ENCODE measurements at regions not wholly inside any gene's neighbourhood (a gene's known extent, or its start where the extent isn't known, plus 50 kb on each side); places are given as distances from the start of the nearest gene placed in this dataset.

- DNase-seq (ENCODE audit: low read depth): peak; percentile 11
- H3K4me3 ChIP-seq (ENCODE audit: low read depth, low read length): no peak overlapping the region
- TF ChIP-seq CTCF (IDR thresholded peaks at IDR 0.05; ENCODE audit: control insufficient read depth, extremely low read depth, insufficient read depth): no peak
Measured at GRCh38 chr4:171142045-171142444, 671.2 kb upstream of the GALNTL6 start.

- no peak overlapping the region for H3K4me3 ChIP-seq (ENCODE audit: low read depth, low read length)
- no peak for DNase-seq (ENCODE audit: low read depth)
- no peak for TF ChIP-seq CTCF (IDR thresholded peaks at IDR 0.05; ENCODE audit: control insufficient read depth, extremely low read depth, insufficient read depth)
Measured at GRCh38 chr4:171130256-171130801, 682.9 kb upstream of the GALNTL6 start.

- TF ChIP-seq CTCF (IDR thresholded peaks at IDR 0.05; ENCODE audit: control insufficient read depth, extremely low read depth, insufficient read depth): no peak
- H3K4me3 ChIP-seq (ENCODE audit: low read depth, low read length): no peak overlapping the region
- DNase-seq (ENCODE audit: low read depth): no peak
Measured at GRCh38 chr4:171118091-171118490, 695.1 kb upstream of the GALNTL6 start.

GRCh38 chr4:171117457-171117856 lies 695.7 kb upstream of the GALNTL6 start:
- no peak overlapping the region for H3K4me3 ChIP-seq (ENCODE audit: low read depth, low read length)
- TF ChIP-seq CTCF (IDR thresholded peaks at IDR 0.05; ENCODE audit: control insufficient read depth, extremely low read depth, insufficient read depth): no peak

GRCh38 chr4:171101845-171102244 lies 711.4 kb upstream of the GALNTL6 start:
- H3K4me3 ChIP-seq (ENCODE audit: low read depth, low read length): no peak overlapping the region
- no peak for TF ChIP-seq CTCF (IDR thresholded peaks at IDR 0.05; ENCODE audit: control insufficient read depth, extremely low read depth, insufficient read depth)
- DNase-seq (ENCODE audit: low read depth): no peak

More at GRCh38 chr4:171117457-171117856, 695.7 kb upstream of the GALNTL6 start:
- no peak for DNase-seq (ENCODE audit: low read depth)

GRCh38 chr4:171087089-171087488 lies 726.1 kb upstream of the GALNTL6 start:
- no peak overlapping the region for H3K4me3 ChIP-seq (ENCODE audit: low read depth, low read length)
- no peak for DNase-seq (ENCODE audit: low read depth)
- TF ChIP-seq CTCF (IDR thresholded peaks at IDR 0.05; ENCODE audit: control insufficient read depth, extremely low read depth, insufficient read depth): no peak

GRCh38 chr4:171067422-171067821 lies 745.8 kb upstream of the GALNTL6 start:
- 0 out of 2 replicates have a peak, but pooled peaks have one; percentile 9 for TF ChIP-seq CTCF (IDR thresholded peaks at IDR 0.05; ENCODE audit: control insufficient read depth, extremely low read depth, insufficient read depth)
- no peak overlapping the region for H3K4me3 ChIP-seq (ENCODE audit: low read depth, low read length)
- no peak for DNase-seq (ENCODE audit: low read depth)

Data from LNCaP clone FGC (cell line).